GM10266 (cell line): ENCODE measurements at regions not wholly inside any gene's neighbourhood (a gene's known extent, or its start where the extent isn't known, plus 50 kb on each side); places are given as distances from the start of the nearest gene placed in this dataset.

Source experiments
- DNase-seq: peaks from one replicate; pipeline ENCODE4 v3.0.0; 2012; ENCODE audit errors: extremely low spot score
- TF ChIP-seq, protein P1 (sequence below): IDR thresholded peaks from 2 replicates; pipeline ENCODE4 v1.5.1; 2012; ENCODE audit warnings: mild to moderate bottlenecking, low read depth; ENCODE audit not compliant: control insufficient read depth, insufficient read depth; ENCODE audit errors: missing control alignments

DNA sequence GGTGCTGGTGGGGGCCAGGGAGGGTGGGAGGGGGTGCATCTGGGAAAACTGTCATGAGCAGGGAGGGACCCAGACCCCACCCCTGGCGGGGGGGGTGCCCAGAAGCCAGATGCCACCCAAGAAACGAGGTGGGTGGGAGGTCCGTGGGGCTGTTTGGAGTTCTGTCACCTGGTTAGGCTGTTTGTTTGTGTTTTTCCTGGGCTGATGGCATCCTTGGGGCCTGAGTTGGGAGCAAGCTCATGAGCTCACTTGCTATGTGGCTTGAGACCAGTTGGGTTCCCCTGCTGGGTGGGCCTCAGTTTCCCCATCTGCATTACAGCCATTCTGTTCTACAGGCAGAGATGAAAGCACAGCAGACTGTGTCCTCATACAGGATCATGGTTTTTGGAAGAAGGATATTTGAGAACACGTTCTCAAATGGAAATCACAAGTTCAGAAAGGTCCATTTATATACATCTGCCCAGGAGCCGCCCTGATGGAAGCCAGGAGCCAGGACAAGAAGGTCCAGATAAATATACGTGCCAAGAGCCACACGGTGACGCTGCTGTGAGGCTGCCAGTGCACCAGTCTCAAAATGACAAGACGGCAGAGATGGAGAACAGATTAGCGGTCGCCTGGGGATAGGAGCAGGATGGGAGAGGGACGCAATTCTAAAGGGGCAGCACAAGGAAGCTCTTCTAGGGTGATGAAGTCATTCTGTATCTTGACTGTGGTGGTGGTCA is 312.9 kb downstream of the MN1 start:
- TF ChIP-seq, protein P1, sequence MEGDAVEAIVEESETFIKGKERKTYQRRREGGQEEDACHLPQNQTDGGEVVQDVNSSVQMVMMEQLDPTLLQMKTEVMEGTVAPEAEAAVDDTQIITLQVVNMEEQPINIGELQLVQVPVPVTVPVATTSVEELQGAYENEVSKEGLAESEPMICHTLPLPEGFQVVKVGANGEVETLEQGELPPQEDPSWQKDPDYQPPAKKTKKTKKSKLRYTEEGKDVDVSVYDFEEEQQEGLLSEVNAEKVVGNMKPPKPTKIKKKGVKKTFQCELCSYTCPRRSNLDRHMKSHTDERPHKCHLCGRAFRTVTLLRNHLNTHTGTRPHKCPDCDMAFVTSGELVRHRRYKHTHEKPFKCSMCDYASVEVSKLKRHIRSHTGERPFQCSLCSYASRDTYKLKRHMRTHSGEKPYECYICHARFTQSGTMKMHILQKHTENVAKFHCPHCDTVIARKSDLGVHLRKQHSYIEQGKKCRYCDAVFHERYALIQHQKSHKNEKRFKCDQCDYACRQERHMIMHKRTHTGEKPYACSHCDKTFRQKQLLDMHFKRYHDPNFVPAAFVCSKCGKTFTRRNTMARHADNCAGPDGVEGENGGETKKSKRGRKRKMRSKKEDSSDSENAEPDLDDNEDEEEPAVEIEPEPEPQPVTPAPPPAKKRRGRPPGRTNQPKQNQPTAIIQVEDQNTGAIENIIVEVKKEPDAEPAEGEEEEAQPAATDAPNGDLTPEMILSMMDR = no peak
- DNase-seq = no peak

DNA sequence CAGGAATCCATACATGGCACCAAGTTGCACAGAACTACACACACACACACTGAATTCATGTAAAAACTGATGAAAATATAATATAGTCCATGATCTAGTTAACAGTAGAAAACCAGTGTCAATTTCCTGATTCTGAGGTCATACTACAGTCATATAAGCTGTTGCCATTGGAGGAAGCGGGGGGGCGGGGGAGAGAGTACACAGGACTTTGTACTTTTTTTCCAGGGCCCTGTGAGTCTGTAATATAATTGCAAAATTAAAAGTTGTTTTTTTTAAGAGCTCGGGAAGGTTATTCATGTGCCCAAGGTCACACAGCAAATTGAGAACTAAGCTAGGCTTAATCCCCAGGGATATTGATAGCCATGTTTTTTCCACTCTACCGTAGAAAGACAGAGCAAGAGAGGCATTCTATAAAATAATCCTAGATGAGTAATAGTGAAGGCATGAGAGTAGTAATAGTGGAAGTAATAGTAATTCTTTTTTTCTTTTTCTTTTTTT is 312.3 kb downstream of the MN1 start:
- DNase-seq = no peak
- TF ChIP-seq, protein P1 = no peak

DNA sequence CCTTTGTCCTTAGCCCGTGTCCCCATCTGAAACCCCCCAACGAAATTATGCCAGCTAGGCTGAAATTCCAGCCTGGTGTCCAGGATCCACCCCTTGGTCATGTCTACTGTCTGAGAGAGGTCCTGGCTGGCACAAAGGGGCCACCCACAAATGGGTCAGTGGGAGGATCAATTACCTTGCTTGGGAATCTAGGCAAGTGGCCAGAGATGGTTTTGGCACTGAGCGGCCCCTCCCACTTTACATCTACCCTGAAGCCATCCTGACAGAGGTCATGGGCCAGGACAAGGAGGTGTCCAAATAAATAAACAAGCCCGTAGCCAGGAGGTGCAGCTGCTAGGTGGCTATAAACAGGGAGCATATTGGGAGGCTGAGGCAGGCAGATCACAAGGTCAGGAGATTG is 311.5 kb downstream of the MN1 start:
- no peak for DNase-seq
- TF ChIP-seq, protein P1 = no peak

DNA sequence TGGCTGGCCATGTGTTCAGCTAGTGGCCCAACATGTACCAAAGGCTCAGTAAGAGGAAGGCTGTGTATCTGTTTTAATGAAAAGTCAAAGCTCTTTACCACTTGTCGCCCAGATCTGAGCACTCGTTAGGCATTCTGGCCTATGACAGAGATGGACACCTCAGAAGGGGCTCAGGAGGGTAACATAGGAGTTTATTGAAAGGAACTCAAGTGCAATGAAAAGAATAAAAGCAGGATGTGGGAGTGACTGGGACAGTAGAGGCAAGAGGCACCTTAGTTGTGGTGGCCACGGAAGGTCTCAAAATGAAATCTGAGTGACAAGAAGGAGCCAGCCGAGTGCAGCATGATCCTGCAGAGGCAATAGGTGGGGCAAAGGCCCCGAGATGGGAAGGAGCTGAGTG is 309.7 kb downstream of the MN1 start:
- no peak for DNase-seq
- TF ChIP-seq, protein P1 = no peak

DNA sequence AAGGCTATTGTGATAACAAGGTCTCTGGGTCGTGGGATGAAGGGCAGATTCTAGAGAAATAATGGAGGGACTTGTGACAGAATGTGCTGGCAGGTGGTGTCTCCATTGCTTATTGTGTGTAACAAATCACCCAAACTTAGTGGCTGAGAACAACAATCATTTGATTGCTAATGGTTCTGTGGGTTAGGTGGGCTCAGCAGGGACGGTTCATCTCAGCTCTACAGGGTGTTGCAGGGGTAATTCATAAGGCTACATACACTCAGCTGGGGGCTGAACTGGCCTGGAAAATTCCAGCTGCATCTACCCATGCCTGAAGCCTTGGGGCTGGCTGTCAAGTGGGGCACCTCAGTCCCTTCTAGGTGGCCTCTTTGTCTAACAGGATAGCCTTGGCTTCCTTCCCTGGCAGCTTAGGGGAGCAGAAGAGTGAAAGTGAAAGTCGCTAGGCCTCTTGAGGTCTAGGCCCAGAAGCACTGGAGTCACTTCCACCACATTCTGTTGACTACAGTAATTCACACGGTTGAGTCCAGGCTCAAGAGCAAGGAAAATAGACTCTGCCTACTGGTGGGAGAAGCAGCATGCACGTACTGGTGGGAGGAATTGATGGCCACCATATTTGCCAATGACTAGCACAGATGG is 308.9 kb downstream of the MN1 start:
- TF ChIP-seq, protein P1 = no peak
- DNase-seq = peak; percentile 25

DNA sequence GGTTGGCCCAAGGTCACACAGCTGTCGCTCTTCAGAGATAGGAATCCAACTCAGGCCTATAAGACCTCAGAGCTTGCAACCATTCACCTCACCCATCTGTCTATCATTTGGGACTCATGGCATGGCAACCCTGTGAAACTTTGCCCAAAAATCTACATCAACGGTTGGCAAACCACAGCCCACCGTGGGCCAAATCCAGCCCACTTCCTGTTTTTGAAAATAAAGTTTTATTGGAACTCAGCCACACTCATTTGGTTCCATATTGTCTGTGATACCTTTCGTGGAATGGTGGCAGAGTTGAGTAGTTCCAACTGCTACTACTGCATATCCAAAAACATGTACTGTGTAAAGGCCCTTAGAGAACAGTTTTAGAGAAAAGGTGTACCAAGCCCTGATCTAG is 307.8 kb downstream of the MN1 start:
- TF ChIP-seq, protein P1 = no peak
- DNase-seq = no peak

DNA sequence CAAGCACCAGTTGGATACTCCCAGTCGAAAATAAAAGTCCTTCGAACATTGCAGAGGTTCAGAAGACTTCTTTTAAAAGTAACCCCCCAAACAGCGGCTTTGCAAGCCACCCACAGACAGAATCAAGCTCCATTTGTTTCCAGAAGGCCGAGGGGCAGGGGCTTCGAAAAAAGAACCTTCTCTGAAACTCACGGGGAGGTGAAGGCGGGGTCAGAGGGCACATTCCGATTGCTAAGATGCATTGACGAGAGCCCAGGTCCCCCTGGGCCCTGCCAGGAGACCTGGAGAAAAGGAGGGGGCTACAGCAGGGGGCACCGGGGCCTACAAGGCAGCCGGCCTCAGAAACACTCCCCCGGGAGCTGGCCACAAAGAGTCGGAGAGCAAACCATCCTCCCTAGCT is 306.8 kb downstream of the MN1 start:
- TF ChIP-seq, protein P1 = no peak
- no peak for DNase-seq
